HCT116 (cell line): ENCODE measurements at regions not wholly inside any gene's neighbourhood (a gene's known extent, or its start where the extent isn't known, plus 50 kb on each side); places are given as distances from the start of the nearest gene placed in this dataset.
"Not testable (repeated sequence)": the region's sequence is repeated elsewhere in the genome, so short reads cannot be mapped to it uniquely, and the experiment has no call there.

ENCODE experiments used
- CTCF ChIP-seq, 3 experiments: fragments of 200-600 bp in 1 of 3; sonication (generic) in 1 of 3; IDR thresholded peaks in 2 of 3; conservative IDR thresholded peaks in 1 of 3; 2 replicates each; pipeline ENCODE4 v1.5.1; 2012 to 2017; ENCODE audit warnings: low read depth in 2 of 3, low read length in 2 of 3, antibody characterized with exemption in 1 of 3, borderline replicate concordance in 1 of 3, control low read depth in 1 of 3, mild to moderate bottlenecking in 1 of 3, mixed read lengths in 1 of 3, mixed run types in 1 of 3, moderate library complexity in 1 of 3; ENCODE audit not compliant: insufficient read depth in 1 of 3
- EZH2 ChIP-seq: fragments of 200-600 bp; sonication (generic); IDR thresholded peaks from 2 replicates; pipeline ENCODE4 v1.6.1; 2017; ENCODE audit warnings: antibody characterized with exemption, mixed run types
- EZH2phosphoT487 ChIP-seq: fragments of 200-600 bp; IDR thresholded peaks from 2 replicates; pipeline ENCODE4 v1.6.1; 2018; ENCODE audit warnings: antibody characterized with exemption, borderline replicate concordance
- POLR2A ChIP-seq: IDR thresholded peaks from 2 replicates; pipeline ENCODE4 v1.7.0; 2011; ENCODE audit warnings: borderline replicate concordance; ENCODE audit not compliant: insufficient read depth, insufficient read length; ENCODE audit errors: extremely low read depth
- SP1 ChIP-seq: IDR thresholded peaks from 2 replicates; pipeline ENCODE4 v1.6.1; 2012; ENCODE audit warnings: low read depth

DNA sequence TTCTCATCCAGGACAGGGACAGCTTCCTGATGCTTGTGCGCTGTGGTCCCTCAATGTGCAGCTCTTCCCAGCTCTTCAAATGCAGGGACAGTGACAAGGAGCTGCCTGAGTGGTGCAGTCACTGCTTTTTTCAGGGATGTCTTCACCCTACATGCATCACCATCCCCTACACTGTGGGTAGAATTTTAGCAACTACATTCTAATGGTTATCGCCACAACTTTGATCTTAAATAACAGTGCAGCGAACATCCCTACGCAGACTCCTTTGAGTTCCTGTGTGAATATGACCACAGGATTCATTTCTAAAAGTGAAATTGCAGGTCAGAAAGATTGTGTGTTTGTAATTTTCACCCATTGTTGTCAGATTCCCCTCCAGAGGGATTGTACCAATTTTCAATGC, 90.9 kb downstream of the GGTLC2 start:
- TF ChIP-seq CTCF (IDR thresholded peaks at IDR 0.05 in 2 of 3, conservative IDR thresholded peaks at IDR 0.05 in 1 of 3; ENCODE audit: borderline replicate concordance in 1 of 3, insufficient read depth in 1 of 3, low read depth in 2 of 3, low read length in 2 of 3); POLR2A; SP1; EZH2phosphoT487; EZH2: not testable (repeated sequence)
